ENCODE measurements at regions not wholly inside any gene's neighbourhood (a gene's known extent, or its start where the extent isn't known, plus 50 kb on each side); places are given as distances from the start of the nearest gene placed in this dataset.

- in situ Hi-C loops (cut with MboI): no loop called here
- Histone ChIP-seq H3K4me1 (ENCODE audit: control insufficient read depth, insufficient read depth, low read length) (peaks cover 36% of the 10 kb centered on the region), H4K20me1 (ENCODE audit: control insufficient read depth, insufficient read depth) (no peaks in the 10 kb centered on the region), H3K79me2 (ENCODE audit: control insufficient read depth, insufficient read depth, low read length) (peaks cover 44% of the 10 kb centered on the region), H3K4me3 (no peak overlapping the region), H3K27me3 (replicated peaks in 1 of 2; ENCODE audit: control insufficient read depth in 2 of 2, insufficient read depth in 2 of 2, low read length in 1 of 2) (no peaks in the 10 kb centered on the region), H2AFZ (ENCODE audit: control insufficient read depth, low read depth, low read length) (no peak overlapping the region), H3K9me3 (replicated peaks; ENCODE audit: control insufficient read depth, insufficient read depth, low read length) (no peaks in the 10 kb centered on the region; the same call in 2 of the 3 replicates), H3K36me3 (ENCODE audit: control insufficient read depth in 2 of 2, insufficient read depth in 2 of 2, low read length in 1 of 2) (peaks cover 0 to 2% of the 10 kb centered on the region in 2 experiments; a peak in 2 of 4 replicates), H3K4me2 (ENCODE audit: control insufficient read depth, insufficient read depth) (no peak overlapping the region), H3K27ac (ENCODE audit: control insufficient read depth, insufficient read depth) (no peak overlapping the region), H3K9ac (ENCODE audit: control insufficient read depth, insufficient read depth, low read length) (no peak overlapping the region)
- intact Hi-C loops (cut with micrococcal nuclease; ENCODE audit: unreplicated experiment): no loop called here
- RAD21 ChIA-PET (ENCODE audit: unreplicated experiment): interaction anchor here (1.1 to 2.2 kb wide), 4 partner anchors 9 to 37 kb away, joined by 3 to 8 read pairs (median 7); no protein-coding TSS in a partner anchor
- TF ChIP-seq RB1 (IDR thresholded peaks at IDR 0.05; ENCODE audit: borderline replicate concordance) (no peak), SUPT20H (IDR thresholded peaks at IDR 0.05; ENCODE audit: borderline replicate concordance, control insufficient read depth, low read depth, low read length) (no peak), JUND (IDR thresholded peaks at IDR 0.05; ENCODE audit: low read depth, low read length) (no peak), STAT3 (IDR thresholded peaks at IDR 0.05; ENCODE audit: low read depth, low read length) (no peak), YY1 (IDR thresholded peaks at IDR 0.05; ENCODE audit: low read depth, low read length) (no peak), MTA3 (IDR thresholded peaks at IDR 0.05; ENCODE audit: borderline replicate concordance, low read length) (no peak), FOS (IDR thresholded peaks at IDR 0.05; ENCODE audit: borderline replicate concordance, extremely low read depth, insufficient read length) (no peak), ZNF217 (IDR thresholded peaks at IDR 0.05) (no peak)
- TF ChIP-seq, protein P1, sequence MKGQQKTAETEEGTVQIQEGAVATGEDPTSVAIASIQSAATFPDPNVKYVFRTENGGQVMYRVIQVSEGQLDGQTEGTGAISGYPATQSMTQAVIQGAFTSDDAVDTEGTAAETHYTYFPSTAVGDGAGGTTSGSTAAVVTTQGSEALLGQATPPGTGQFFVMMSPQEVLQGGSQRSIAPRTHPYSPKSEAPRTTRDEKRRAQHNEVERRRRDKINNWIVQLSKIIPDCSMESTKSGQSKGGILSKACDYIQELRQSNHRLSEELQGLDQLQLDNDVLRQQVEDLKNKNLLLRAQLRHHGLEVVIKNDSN (IDR thresholded peaks at IDR 0.05; ENCODE audit: borderline replicate concordance, extremely low read length, insufficient read depth, low read depth, low read length): no peak
- POLR2A ChIA-PET: interaction anchor here (0.6 to 6.6 kb wide), 5 partner anchors 12 to 141 kb away, joined by 3 to 44 read pairs (median 4); no protein-coding TSS in a partner anchor
- BruUV-seq (replicated peaks): no TSS peak
- FAIRE-seq (no peak), ATAC-seq (no peak), DNase-seq (ENCODE audit: low read depth, low spot score) (no peak)
- SMC1A ChIA-PET (ENCODE audit: uncharacterized antibody, unreplicated experiment): interaction anchor here (1.0 to 9.2 kb wide), 10 partner anchors 9 to 80 kb away, joined by 3 to 89 read pairs (median 8); no protein-coding TSS in a partner anchor
- 23% methylated on average over 2 of the region's 2 CpGs for WGBS (ENCODE audit: insufficient coverage, insufficient replicate concordance, low lambda C conversion rate, missing lambda C conversion rate)
- CTCF ChIA-PET: interaction anchor here (0.7 to 3.7 kb wide), 3 partner anchors 10 to 71 kb away, joined by 3 to 10 read pairs (median 3); no protein-coding TSS in a partner anchor
These were observed 208.6 kb upstream of the TOPAZ1 start for GRCh38 chr3:44033123-44033522.
